HG03108 (cell line): ENCODE measurements at regions not wholly inside any gene's neighbourhood (a gene's known extent, or its start where the extent isn't known, plus 50 kb on each side); places are given as distances from the start of the nearest gene placed in this dataset.

Source experiments
- ATAC-seq: cut with Tn5 transposase; IDR thresholded peaks from one replicate; pipeline ENCODE4 v1.9.1; 2021; ENCODE audit warnings: moderate library complexity; ENCODE audit not compliant: unreplicated experiment

- ATAC-seq = no peak
These were observed 217.5 kb downstream of the SOX9 start for GRCh38 chr17:72338304-72338703.

- ATAC-seq = no peak
These were observed 218.3 kb downstream of the SOX9 start for GRCh38 chr17:72338847-72339790.

- no peak for ATAC-seq
These were observed 220.0 kb downstream of the SOX9 start for GRCh38 chr17:72340836-72341235.

- no peak for ATAC-seq
These were observed 221.2 kb downstream of the SOX9 start for GRCh38 chr17:72342061-72342460.

- no peak for ATAC-seq
These were observed 222.1 kb downstream of the SOX9 start for GRCh38 chr17:72342627-72343527.

GRCh38 chr17:72343911-72344310 is 223.1 kb downstream of the SOX9 start:
- no peak for ATAC-seq

GRCh38 chr17:72344613-72345012 is 223.8 kb downstream of the SOX9 start:
- ATAC-seq = no peak

GRCh38 chr17:72345088-72345487 is 224.3 kb downstream of the SOX9 start:
- no peak for ATAC-seq

- ATAC-seq = no peak
These were observed 224.7 kb downstream of the SOX9 start for GRCh38 chr17:72345536-72345935.

- no peak for ATAC-seq
These were observed 225.5 kb downstream of the SOX9 start for GRCh38 chr17:72346306-72346705.

GRCh38 chr17:72349011-72349410 is 228.2 kb downstream of the SOX9 start:
- no peak for ATAC-seq

GRCh38 chr17:72349491-72349995 is 228.7 kb downstream of the SOX9 start:
- ATAC-seq = no peak

- ATAC-seq = no peak
These were observed 229.3 kb downstream of the SOX9 start for GRCh38 chr17:72350073-72350472.

- ATAC-seq = no peak
These were observed 230.5 kb downstream of the SOX9 start for GRCh38 chr17:72351365-72351764.

- no peak for ATAC-seq
These were observed 231.1 kb downstream of the SOX9 start for GRCh38 chr17:72351884-72352346.

- no peak for ATAC-seq
These were observed 232.7 kb downstream of the SOX9 start for GRCh38 chr17:72353502-72353901.

- no peak for ATAC-seq
These were observed 233.3 kb downstream of the SOX9 start for GRCh38 chr17:72354071-72354470.

- ATAC-seq = no peak
These were observed 237.0 kb downstream of the SOX9 start for GRCh38 chr17:72357764-72358365.

- ATAC-seq = no peak
These were observed 237.6 kb downstream of the SOX9 start for GRCh38 chr17:72358465-72358864.

GRCh38 chr17:72359274-72359673 is 238.5 kb downstream of the SOX9 start:
- no peak for ATAC-seq

GRCh38 chr17:72359811-72360210 is 239.0 kb downstream of the SOX9 start:
- no peak for ATAC-seq
